Stomach (tissue), 4 donors: ENCODE measurements at regions not wholly inside any gene's neighbourhood (a gene's known extent, or its start where the extent isn't known, plus 50 kb on each side); places are given as distances from the start of the nearest gene placed in this dataset.

Source experiments
- EP300 ChIP-seq: sonication (generic); formaldehyde crosslinking; IDR thresholded peaks from one replicate; pipeline ENCODE4 v1.6.1; 2017; ENCODE audit warnings: antibody characterized with exemption
- POLR2A ChIP-seq, 4 donors: fragments of 450-650 bp; IDR thresholded peaks; one replicate each; pipeline ENCODE4 v1.6.1; 2016; ENCODE audit warnings: antibody characterized with exemption in 4 of 4, control low read depth in 2 of 4, mild to moderate bottlenecking in 1 of 4, moderate library complexity in 1 of 4
- TF ChIP-seq, protein P1 (sequence below), 7 experiments: fragments of 450-650 bp in 4 of 7; fragments of 200-600 bp in 3 of 7; sonication (generic) in 3 of 7; IDR thresholded peaks; one replicate each; pipeline ENCODE4 v1.5.1; 2016 to 2019; ENCODE audit warnings: antibody characterized with exemption in 7 of 7, control low read depth in 2 of 7, mild to moderate bottlenecking in 1 of 7

DNA sequence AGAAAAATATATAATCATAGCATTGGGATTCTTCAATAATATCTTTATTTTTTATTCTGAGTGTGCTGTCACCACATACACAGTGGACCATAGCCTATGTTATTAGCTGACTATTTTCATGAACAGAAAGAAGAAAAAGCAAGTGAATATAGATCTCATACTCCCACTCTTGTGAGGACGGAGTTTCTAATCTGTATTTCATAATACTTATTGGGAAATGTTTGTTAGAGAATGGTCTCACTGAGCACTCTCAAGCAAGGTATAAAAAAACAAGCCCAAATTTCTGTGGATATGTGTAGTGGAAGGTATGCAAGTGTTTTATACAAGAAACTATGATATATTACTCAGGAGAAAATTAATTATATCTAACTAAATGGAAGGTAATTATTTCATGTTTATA, 1218.1 kb downstream of the SLITRK1 start:
- TF ChIP-seq, protein P1, sequence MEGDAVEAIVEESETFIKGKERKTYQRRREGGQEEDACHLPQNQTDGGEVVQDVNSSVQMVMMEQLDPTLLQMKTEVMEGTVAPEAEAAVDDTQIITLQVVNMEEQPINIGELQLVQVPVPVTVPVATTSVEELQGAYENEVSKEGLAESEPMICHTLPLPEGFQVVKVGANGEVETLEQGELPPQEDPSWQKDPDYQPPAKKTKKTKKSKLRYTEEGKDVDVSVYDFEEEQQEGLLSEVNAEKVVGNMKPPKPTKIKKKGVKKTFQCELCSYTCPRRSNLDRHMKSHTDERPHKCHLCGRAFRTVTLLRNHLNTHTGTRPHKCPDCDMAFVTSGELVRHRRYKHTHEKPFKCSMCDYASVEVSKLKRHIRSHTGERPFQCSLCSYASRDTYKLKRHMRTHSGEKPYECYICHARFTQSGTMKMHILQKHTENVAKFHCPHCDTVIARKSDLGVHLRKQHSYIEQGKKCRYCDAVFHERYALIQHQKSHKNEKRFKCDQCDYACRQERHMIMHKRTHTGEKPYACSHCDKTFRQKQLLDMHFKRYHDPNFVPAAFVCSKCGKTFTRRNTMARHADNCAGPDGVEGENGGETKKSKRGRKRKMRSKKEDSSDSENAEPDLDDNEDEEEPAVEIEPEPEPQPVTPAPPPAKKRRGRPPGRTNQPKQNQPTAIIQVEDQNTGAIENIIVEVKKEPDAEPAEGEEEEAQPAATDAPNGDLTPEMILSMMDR (IDR thresholded peaks at IDR 0.05) = no peak
- TF ChIP-seq POLR2A (IDR thresholded peaks at IDR 0.05) (no peak), EP300 (no peak)
